ENCODE measurements at regions not wholly inside any gene's neighbourhood (a gene's known extent, or its start where the extent isn't known, plus 50 kb on each side); places are given as distances from the start of the nearest gene placed in this dataset.

GRCh38 chr4:95758001-95758400 lies 81.9 kb upstream of the PDHA2 start:
- H3K27me3 ChIP-seq (ENCODE audit: low read length), result no peaks in the 10 kb centered on the region
- peaks cover 33% of the 10 kb centered on the region for H3K4me1 ChIP-seq (ENCODE audit: insufficient read depth, low read length)
- no peaks in the 10 kb centered on the region for H3K9me2 ChIP-seq (replicated peaks; ENCODE audit: low read length)
- no peaks in the 10 kb centered on the region for H3K9me3 ChIP-seq (ENCODE audit: low read length)
- H3K79me2 ChIP-seq (ENCODE audit: low read length), result no peaks in the 10 kb centered on the region
- DNase-seq (no peak), ATAC-seq (no peak)
- no TSS peak for BruUV-seq (replicated peaks)
- no peak overlapping the region for H3K9ac ChIP-seq (ENCODE audit: low read length)
- POLR2A ChIA-PET (ENCODE audit: unreplicated experiment), result no interaction called here
- no peak overlapping the region for H2AFZ ChIP-seq (ENCODE audit: low read length)
- H3K4me3 ChIP-seq (ENCODE audit: low read length), result no peak overlapping the region
- peaks cover 5% of the 10 kb centered on the region for H3F3A ChIP-seq (ENCODE audit: low read length, unreplicated experiment)
- intact Hi-C loops (cut with micrococcal nuclease), result no loop called here
- CTCF ChIA-PET, result no interaction called here
- TF ChIP-seq EZH2phosphoT487 (IDR thresholded peaks at IDR 0.05; ENCODE audit: borderline replicate concordance, low read length) (no peak), EZH2 (IDR thresholded peaks at IDR 0.05; ENCODE audit: low read length, unreplicated experiment) (no peak)
- TF ChIP-seq, protein P1, sequence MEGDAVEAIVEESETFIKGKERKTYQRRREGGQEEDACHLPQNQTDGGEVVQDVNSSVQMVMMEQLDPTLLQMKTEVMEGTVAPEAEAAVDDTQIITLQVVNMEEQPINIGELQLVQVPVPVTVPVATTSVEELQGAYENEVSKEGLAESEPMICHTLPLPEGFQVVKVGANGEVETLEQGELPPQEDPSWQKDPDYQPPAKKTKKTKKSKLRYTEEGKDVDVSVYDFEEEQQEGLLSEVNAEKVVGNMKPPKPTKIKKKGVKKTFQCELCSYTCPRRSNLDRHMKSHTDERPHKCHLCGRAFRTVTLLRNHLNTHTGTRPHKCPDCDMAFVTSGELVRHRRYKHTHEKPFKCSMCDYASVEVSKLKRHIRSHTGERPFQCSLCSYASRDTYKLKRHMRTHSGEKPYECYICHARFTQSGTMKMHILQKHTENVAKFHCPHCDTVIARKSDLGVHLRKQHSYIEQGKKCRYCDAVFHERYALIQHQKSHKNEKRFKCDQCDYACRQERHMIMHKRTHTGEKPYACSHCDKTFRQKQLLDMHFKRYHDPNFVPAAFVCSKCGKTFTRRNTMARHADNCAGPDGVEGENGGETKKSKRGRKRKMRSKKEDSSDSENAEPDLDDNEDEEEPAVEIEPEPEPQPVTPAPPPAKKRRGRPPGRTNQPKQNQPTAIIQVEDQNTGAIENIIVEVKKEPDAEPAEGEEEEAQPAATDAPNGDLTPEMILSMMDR (conservative IDR thresholded peaks at IDR 0.05; ENCODE audit: low read depth, low read length), result no peak
- H3K36me3 ChIP-seq (ENCODE audit: low read depth, low read length), result no peaks in the 10 kb centered on the region
- H3K27ac ChIP-seq (ENCODE audit: low read length), result no peak overlapping the region
- no peaks in the 10 kb centered on the region for H4K20me1 ChIP-seq (ENCODE audit: low read length)
- H3K4me2 ChIP-seq (ENCODE audit: low read length), result no peak overlapping the region

- Histone ChIP-seq H3K27me3 (ENCODE audit: low read length) (no peaks in the 10 kb centered on the region), H3K4me3 (ENCODE audit: low read length) (no peak overlapping the region), H3K36me3 (ENCODE audit: low read depth, low read length) (no peaks in the 10 kb centered on the region), H3K9me2 (replicated peaks; ENCODE audit: low read length) (no peaks in the 10 kb centered on the region), H3K79me2 (ENCODE audit: low read length) (no peaks in the 10 kb centered on the region), H3K9me3 (ENCODE audit: low read length) (no peaks in the 10 kb centered on the region), H3K4me2 (ENCODE audit: low read length) (no peak overlapping the region), H4K20me1 (ENCODE audit: low read length) (no peaks in the 10 kb centered on the region), H3K9ac (ENCODE audit: low read length) (no peak overlapping the region), H2AFZ (ENCODE audit: low read length) (no peak overlapping the region), H3F3A (ENCODE audit: low read length, unreplicated experiment) (no peaks in the 10 kb centered on the region), H3K27ac (ENCODE audit: low read length) (no peak overlapping the region), H3K4me1 (ENCODE audit: insufficient read depth, low read length) (peaks cover 13% of the 10 kb centered on the region)
- TF ChIP-seq EZH2phosphoT487 (IDR thresholded peaks at IDR 0.05; ENCODE audit: borderline replicate concordance, low read length), result no peak
- TF ChIP-seq, protein P1 (conservative IDR thresholded peaks at IDR 0.05; ENCODE audit: low read depth, low read length), result no peak
- no peak for TF ChIP-seq EZH2 (IDR thresholded peaks at IDR 0.05; ENCODE audit: low read length, unreplicated experiment)
- CTCF ChIA-PET, result no interaction called here
- BruUV-seq (replicated peaks), result no TSS peak
- no peak for DNase-seq
- no peak for ATAC-seq
- POLR2A ChIA-PET (ENCODE audit: unreplicated experiment), result no interaction called here
- intact Hi-C loops (cut with micrococcal nuclease), result no loop called here
Measured at GRCh38 chr4:95754667-95755066, 85.2 kb upstream of the PDHA2 start.

DNA sequence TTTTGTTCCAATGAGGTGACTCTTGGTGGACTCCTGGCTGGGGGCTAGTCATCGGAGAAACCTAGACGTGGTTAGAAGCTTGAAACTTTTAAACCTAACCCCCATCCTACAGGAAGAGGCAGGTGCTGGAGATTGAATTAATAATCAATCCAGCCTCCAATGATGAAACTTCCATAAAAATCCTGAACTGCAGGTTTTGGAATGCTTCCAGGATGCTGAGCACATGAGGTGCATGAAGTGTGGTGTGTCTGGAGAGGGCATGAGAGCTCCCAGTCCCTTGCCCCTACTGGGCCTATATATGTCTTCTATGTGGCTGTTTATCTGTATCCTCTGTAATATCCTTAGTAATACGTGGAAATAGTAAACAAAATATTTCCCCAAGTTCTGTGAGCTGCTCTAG lies 90.7 kb upstream of the PDHA2 start:
- no peaks in the 10 kb centered on the region for H3K27me3 ChIP-seq (ENCODE audit: low read length)
- intact Hi-C loops (cut with micrococcal nuclease), result no loop called here
- ChIA-PET POLR2A (ENCODE audit: unreplicated experiment) (no interaction called here), CTCF (no interaction called here)
- H3K9ac ChIP-seq (ENCODE audit: low read length), result no peak overlapping the region
- TF ChIP-seq, protein P1 (conservative IDR thresholded peaks at IDR 0.05; ENCODE audit: low read depth, low read length), result no peak
- TF ChIP-seq EZH2 (IDR thresholded peaks at IDR 0.05; ENCODE audit: low read length, unreplicated experiment) (no peak), EZH2phosphoT487 (IDR thresholded peaks at IDR 0.05; ENCODE audit: borderline replicate concordance, low read length) (no peak)
- H3K4me1 ChIP-seq (ENCODE audit: insufficient read depth, low read length), result no peaks in the 10 kb centered on the region
- H3K27ac ChIP-seq (ENCODE audit: low read length), result no peak overlapping the region
- no peak overlapping the region for H3K4me2 ChIP-seq (ENCODE audit: low read length)
- H3K4me3 ChIP-seq (ENCODE audit: low read length), result no peak overlapping the region
- H3K9me2 ChIP-seq (replicated peaks; ENCODE audit: low read length), result no peaks in the 10 kb centered on the region
- no peak overlapping the region for H2AFZ ChIP-seq (ENCODE audit: low read length)
- H3K36me3 ChIP-seq (ENCODE audit: low read depth, low read length), result no peaks in the 10 kb centered on the region
- no TSS peak for BruUV-seq (replicated peaks)
- no peak for DNase-seq
- no peak for ATAC-seq
- H3K9me3 ChIP-seq (ENCODE audit: low read length), result no peaks in the 10 kb centered on the region
- no peaks in the 10 kb centered on the region for H3K79me2 ChIP-seq (ENCODE audit: low read length)
- no peaks in the 10 kb centered on the region for H4K20me1 ChIP-seq (ENCODE audit: low read length)
- H3F3A ChIP-seq (ENCODE audit: low read length, unreplicated experiment), result no peaks in the 10 kb centered on the region
